D341Med (cell line): ENCODE measurements at regions not wholly inside any gene's neighbourhood (a gene's known extent, or its start where the extent isn't known, plus 50 kb on each side); places are given as distances from the start of the nearest gene placed in this dataset.

Source experiments
- DNase-seq: peaks from one replicate; pipeline ENCODE4 v3.0.0; 2012; ENCODE audit warnings: low spot score

GRCh38 chr2:126827371-126827770 lies 71.3 kb upstream of the TEX51 start:
- DNase-seq: no peak

GRCh38 chr2:126828051-126828450 lies 70.6 kb upstream of the TEX51 start:
- no peak for DNase-seq

- no peak for DNase-seq
These were observed 70.2 kb upstream of the TEX51 start for GRCh38 chr2:126828491-126828890.

- no peak for DNase-seq
These were observed 67.3 kb upstream of the TEX51 start for GRCh38 chr2:126831234-126832005.

- DNase-seq: no peak
These were observed 66.7 kb upstream of the TEX51 start for GRCh38 chr2:126832014-126832413.

- no peak for DNase-seq
These were observed 65.9 kb upstream of the TEX51 start for GRCh38 chr2:126832757-126833156.

- no peak for DNase-seq
These were observed 64.6 kb upstream of the TEX51 start for GRCh38 chr2:126834006-126834659.

- no peak for DNase-seq
These were observed 63.4 kb upstream of the TEX51 start for GRCh38 chr2:126835261-126835660.

- DNase-seq: no peak
These were observed 62.9 kb upstream of the TEX51 start for GRCh38 chr2:126835831-126836230.

GRCh38 chr2:126836761-126837679 lies 61.7 kb upstream of the TEX51 start:
- DNase-seq: no peak

GRCh38 chr2:126837966-126838715 lies 60.5 kb upstream of the TEX51 start:
- DNase-seq: no peak

- no peak for DNase-seq
These were observed 60.0 kb upstream of the TEX51 start for GRCh38 chr2:126838716-126838985.

- no peak for DNase-seq
These were observed 58.9 kb upstream of the TEX51 start for GRCh38 chr2:126839796-126840195.

GRCh38 chr2:126843081-126843480 lies 55.6 kb upstream of the TEX51 start:
- no peak for DNase-seq

GRCh38 chr2:126846241-126846640 lies 52.4 kb upstream of the TEX51 start:
- DNase-seq: no peak
